ENCODE measurements at regions not wholly inside any gene's neighbourhood (a gene's known extent, or its start where the extent isn't known, plus 50 kb on each side); places are given as distances from the start of the nearest gene placed in this dataset.

DNA sequence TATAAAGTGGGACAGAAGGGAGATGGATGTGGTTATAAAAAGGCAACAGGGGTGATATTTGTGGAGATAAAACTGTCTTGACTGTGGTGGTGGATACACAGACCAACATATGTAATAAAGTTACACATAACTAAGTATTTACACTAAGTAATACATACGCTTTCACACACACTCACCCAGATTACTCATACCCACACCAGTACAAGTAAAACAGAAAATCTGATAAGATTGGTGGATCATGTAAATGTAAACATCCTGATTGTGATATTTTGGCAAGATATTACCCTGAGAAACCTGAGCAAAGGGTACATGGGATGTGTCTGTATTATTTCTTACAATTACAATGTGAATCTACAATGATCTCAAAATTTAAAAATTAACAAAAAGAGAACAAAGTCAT lies 53.3 kb upstream of the SLIT3 start:
- TF ChIP-seq, protein P1, sequence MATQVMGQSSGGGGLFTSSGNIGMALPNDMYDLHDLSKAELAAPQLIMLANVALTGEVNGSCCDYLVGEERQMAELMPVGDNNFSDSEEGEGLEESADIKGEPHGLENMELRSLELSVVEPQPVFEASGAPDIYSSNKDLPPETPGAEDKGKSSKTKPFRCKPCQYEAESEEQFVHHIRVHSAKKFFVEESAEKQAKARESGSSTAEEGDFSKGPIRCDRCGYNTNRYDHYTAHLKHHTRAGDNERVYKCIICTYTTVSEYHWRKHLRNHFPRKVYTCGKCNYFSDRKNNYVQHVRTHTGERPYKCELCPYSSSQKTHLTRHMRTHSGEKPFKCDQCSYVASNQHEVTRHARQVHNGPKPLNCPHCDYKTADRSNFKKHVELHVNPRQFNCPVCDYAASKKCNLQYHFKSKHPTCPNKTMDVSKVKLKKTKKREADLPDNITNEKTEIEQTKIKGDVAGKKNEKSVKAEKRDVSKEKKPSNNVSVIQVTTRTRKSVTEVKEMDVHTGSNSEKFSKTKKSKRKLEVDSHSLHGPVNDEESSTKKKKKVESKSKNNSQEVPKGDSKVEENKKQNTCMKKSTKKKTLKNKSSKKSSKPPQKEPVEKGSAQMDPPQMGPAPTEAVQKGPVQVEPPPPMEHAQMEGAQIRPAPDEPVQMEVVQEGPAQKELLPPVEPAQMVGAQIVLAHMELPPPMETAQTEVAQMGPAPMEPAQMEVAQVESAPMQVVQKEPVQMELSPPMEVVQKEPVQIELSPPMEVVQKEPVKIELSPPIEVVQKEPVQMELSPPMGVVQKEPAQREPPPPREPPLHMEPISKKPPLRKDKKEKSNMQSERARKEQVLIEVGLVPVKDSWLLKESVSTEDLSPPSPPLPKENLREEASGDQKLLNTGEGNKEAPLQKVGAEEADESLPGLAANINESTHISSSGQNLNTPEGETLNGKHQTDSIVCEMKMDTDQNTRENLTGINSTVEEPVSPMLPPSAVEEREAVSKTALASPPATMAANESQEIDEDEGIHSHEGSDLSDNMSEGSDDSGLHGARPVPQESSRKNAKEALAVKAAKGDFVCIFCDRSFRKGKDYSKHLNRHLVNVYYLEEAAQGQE (IDR thresholded peaks at IDR 0.05; ENCODE audit: insufficient replicate concordance, low read depth) = no peak
- TF ChIP-seq SPI1 (IDR thresholded peaks at IDR 0.05; ENCODE audit: borderline replicate concordance, low read depth) (no peak), POLR2AphosphoS5 (IDR thresholded peaks at IDR 0.05; ENCODE audit: low read depth) (no peak), GABPA (IDR thresholded peaks at IDR 0.05; ENCODE audit: low read depth) (no peak)
- TF ChIP-seq, protein P2, sequence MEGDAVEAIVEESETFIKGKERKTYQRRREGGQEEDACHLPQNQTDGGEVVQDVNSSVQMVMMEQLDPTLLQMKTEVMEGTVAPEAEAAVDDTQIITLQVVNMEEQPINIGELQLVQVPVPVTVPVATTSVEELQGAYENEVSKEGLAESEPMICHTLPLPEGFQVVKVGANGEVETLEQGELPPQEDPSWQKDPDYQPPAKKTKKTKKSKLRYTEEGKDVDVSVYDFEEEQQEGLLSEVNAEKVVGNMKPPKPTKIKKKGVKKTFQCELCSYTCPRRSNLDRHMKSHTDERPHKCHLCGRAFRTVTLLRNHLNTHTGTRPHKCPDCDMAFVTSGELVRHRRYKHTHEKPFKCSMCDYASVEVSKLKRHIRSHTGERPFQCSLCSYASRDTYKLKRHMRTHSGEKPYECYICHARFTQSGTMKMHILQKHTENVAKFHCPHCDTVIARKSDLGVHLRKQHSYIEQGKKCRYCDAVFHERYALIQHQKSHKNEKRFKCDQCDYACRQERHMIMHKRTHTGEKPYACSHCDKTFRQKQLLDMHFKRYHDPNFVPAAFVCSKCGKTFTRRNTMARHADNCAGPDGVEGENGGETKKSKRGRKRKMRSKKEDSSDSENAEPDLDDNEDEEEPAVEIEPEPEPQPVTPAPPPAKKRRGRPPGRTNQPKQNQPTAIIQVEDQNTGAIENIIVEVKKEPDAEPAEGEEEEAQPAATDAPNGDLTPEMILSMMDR (IDR thresholded peaks at IDR 0.05; ENCODE audit: insufficient read depth, low read length) = no peak
- DNase-seq (ENCODE audit: low read depth in 1 of 2, low spot score in 1 of 2) = no peak
- H3K4me3 ChIP-seq (replicated peaks; ENCODE audit: insufficient read depth, low read length) = no peak overlapping the region
- H3K27me3 ChIP-seq (ENCODE audit: insufficient read depth, poor library complexity, severe bottlenecking) = no peaks in the 10 kb centered on the region
- no peak overlapping the region for H3K27ac ChIP-seq (replicated peaks)

DNA sequence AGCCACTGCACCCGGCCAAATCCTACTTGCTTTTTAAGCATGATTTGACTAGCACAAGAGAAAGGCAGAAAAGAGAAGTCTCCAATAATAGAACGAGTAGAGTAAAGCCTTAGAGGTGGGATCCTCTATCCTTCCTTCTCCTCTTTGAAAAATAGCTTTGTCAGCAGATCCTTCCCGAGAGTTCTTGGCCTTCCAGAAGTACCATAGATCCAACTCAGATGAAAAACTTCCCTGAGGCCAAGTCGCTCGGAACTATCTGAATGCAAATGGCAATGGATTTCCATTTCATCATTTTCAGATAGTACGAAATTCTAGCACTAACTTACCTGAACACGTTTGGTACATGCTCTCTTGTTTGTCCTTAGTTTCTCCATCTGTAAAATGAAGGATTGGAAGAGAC lies 52.0 kb upstream of the SLIT3 start:
- DNase-seq (ENCODE audit: low read depth in 1 of 2, low spot score in 1 of 2) = no peak
- H3K27ac ChIP-seq (replicated peaks) = no peak overlapping the region
- TF ChIP-seq SPI1 (IDR thresholded peaks at IDR 0.05; ENCODE audit: borderline replicate concordance, low read depth) = no peak
- TF ChIP-seq, protein P1 (IDR thresholded peaks at IDR 0.05; ENCODE audit: insufficient replicate concordance, low read depth) = no peak
- no peak for TF ChIP-seq POLR2AphosphoS5 (IDR thresholded peaks at IDR 0.05; ENCODE audit: low read depth)
- TF ChIP-seq, protein P2 (IDR thresholded peaks at IDR 0.05; ENCODE audit: insufficient read depth, low read length) = no peak
- no peak for TF ChIP-seq GABPA (IDR thresholded peaks at IDR 0.05; ENCODE audit: low read depth)
- no peak overlapping the region for H3K4me3 ChIP-seq (replicated peaks; ENCODE audit: insufficient read depth, low read length)
- no peaks in the 10 kb centered on the region for H3K27me3 ChIP-seq (ENCODE audit: insufficient read depth, poor library complexity, severe bottlenecking)

DNA sequence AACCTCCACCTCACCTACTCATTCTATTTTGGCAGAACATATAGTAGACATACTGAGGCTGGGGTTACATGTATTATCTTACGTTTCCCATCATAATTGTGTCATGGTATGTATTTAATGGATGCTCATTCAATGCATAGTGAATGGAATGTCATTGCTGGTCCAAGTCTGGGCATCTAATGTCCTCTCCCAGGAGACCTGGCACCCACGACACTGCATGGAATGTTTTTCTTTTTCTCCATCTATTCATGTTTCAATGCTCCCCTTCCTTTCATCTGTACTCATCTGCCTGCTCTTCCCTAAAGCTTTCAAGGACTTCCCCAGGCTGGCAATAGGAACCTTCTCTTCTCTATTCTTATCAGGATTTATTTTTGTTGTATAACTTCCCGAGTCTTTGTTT lies 50.8 kb upstream of the SLIT3 start:
- no peak overlapping the region for H3K4me3 ChIP-seq (replicated peaks; ENCODE audit: insufficient read depth, low read length)
- H3K27me3 ChIP-seq (ENCODE audit: insufficient read depth, poor library complexity, severe bottlenecking) = peaks cover under 1% of the 10 kb centered on the region
- no peak for TF ChIP-seq SPI1 (IDR thresholded peaks at IDR 0.05; ENCODE audit: borderline replicate concordance, low read depth)
- no peak for TF ChIP-seq GABPA (IDR thresholded peaks at IDR 0.05; ENCODE audit: low read depth)
- TF ChIP-seq, protein P2 (IDR thresholded peaks at IDR 0.05; ENCODE audit: insufficient read depth, low read length) = no peak
- TF ChIP-seq POLR2AphosphoS5 (IDR thresholded peaks at IDR 0.05; ENCODE audit: low read depth) = no peak
- TF ChIP-seq, protein P1 (IDR thresholded peaks at IDR 0.05; ENCODE audit: insufficient replicate concordance, low read depth) = no peak
- DNase-seq (ENCODE audit: low read depth in 1 of 2, low spot score in 1 of 2) = no peak
- H3K27ac ChIP-seq (replicated peaks) = no peak overlapping the region

Measured in HL-60 (cell line).